HUES48 (cell line): ENCODE measurements at regions not wholly inside any gene's neighbourhood (a gene's known extent, or its start where the extent isn't known, plus 50 kb on each side); places are given as distances from the start of the nearest gene placed in this dataset.
"Not testable (repeated sequence)": the region's sequence is repeated elsewhere in the genome, so short reads cannot be mapped to it uniquely, and the experiment has no call there.

Source experiments
- H3K27ac ChIP-seq: one replicate; pipeline ENCODE4 v1.7.0; 2013; ENCODE audit warnings: low read depth, low read length, inconsistent platforms
- H3K27me3 ChIP-seq: 2 replicates; pipeline ENCODE4 v1.6.1; 2013; ENCODE audit warnings: mild to moderate bottlenecking, low read length; ENCODE audit not compliant: control insufficient read depth, insufficient read depth
- H3K36me3 ChIP-seq: 2 replicates; pipeline ENCODE4 v1.6.1; 2013; ENCODE audit warnings: low read length; ENCODE audit not compliant: control insufficient read depth, insufficient read depth
- H3K4me1 ChIP-seq: 2 replicates; pipeline ENCODE4 v1.6.1; 2013; ENCODE audit warnings: mild to moderate bottlenecking, low read length; ENCODE audit not compliant: control insufficient read depth, insufficient read depth
- H3K4me3 ChIP-seq: 2 replicates; pipeline ENCODE4 v1.5.1; 2013; ENCODE audit warnings: mild to moderate bottlenecking, low read depth, low read length
- H3K9ac ChIP-seq: 2 replicates; pipeline ENCODE4 v1.6.1; 2013; ENCODE audit warnings: mild to moderate bottlenecking, low read depth, low read length, moderate library complexity
- H3K9me3 ChIP-seq: 2 replicates; pipeline ENCODE4 v1.6.1; 2013; ENCODE audit warnings: low read length; ENCODE audit not compliant: control insufficient read depth, insufficient read depth

- H3K9ac ChIP-seq, result no peak overlapping the region
- no peak overlapping the region for H3K4me3 ChIP-seq
- H3K27me3 ChIP-seq, result no peaks in the 10 kb centered on the region
- H3K27ac ChIP-seq, result no peak overlapping the region
- no peaks in the 10 kb centered on the region for H3K9me3 ChIP-seq
- no peaks in the 10 kb centered on the region for H3K36me3 ChIP-seq
- H3K4me1 ChIP-seq, result 0 out of 2 replicates have a peak, but pooled peaks cover 2% of the 10 kb centered on the region
Measured at GRCh38 chrX:138874271-138874935, 162.9 kb upstream of the FGF13 start.

- not testable (repeated sequence) for H3K9ac ChIP-seq, H3K36me3 ChIP-seq, H3K27ac ChIP-seq, H3K4me3 ChIP-seq, H3K4me1 ChIP-seq, H3K27me3 ChIP-seq, H3K9me3 ChIP-seq
Measured at GRCh38 chrX:138873640-138874039, 162.1 kb upstream of the FGF13 start.

- H3K9ac ChIP-seq, result no peak overlapping the region
Measured at GRCh38 chrX:138872537-138872936, 161.0 kb upstream of the FGF13 start.

GRCh38 chrX:138871739-138872138 is 160.2 kb upstream of the FGF13 start:
- H3K4me3 ChIP-seq, result no peak overlapping the region

More at GRCh38 chrX:138872537-138872936, 161.0 kb upstream of the FGF13 start:
- no peak overlapping the region for H3K27ac ChIP-seq
- H3K4me1 ChIP-seq, result 0 out of 2 replicates have a peak, but pooled peaks cover 7% of the 10 kb centered on the region
- H3K36me3 ChIP-seq, result no peaks in the 10 kb centered on the region
- H3K27me3 ChIP-seq, result no peaks in the 10 kb centered on the region
- no peaks in the 10 kb centered on the region for H3K9me3 ChIP-seq
- H3K4me3 ChIP-seq, result no peak overlapping the region

GRCh38 chrX:138866643-138867042 is 155.1 kb upstream of the FGF13 start:
- H3K9ac ChIP-seq, result no peak overlapping the region
- no peaks in the 10 kb centered on the region for H3K36me3 ChIP-seq
- no peak overlapping the region for H3K4me3 ChIP-seq
- H3K27ac ChIP-seq, result no peak overlapping the region
- no peaks in the 10 kb centered on the region for H3K9me3 ChIP-seq
- 0 out of 2 replicates have a peak, but pooled peaks cover 7% of the 10 kb centered on the region for H3K4me1 ChIP-seq
- H3K27me3 ChIP-seq, result no peaks in the 10 kb centered on the region

More at GRCh38 chrX:138871739-138872138, 160.2 kb upstream of the FGF13 start:
- H3K27me3 ChIP-seq, result no peaks in the 10 kb centered on the region
- H3K9ac ChIP-seq, result no peak overlapping the region
- no peaks in the 10 kb centered on the region for H3K9me3 ChIP-seq
- no peaks in the 10 kb centered on the region for H3K36me3 ChIP-seq
- H3K4me1 ChIP-seq, result 0 out of 2 replicates have a peak, but pooled peaks cover 7% of the 10 kb centered on the region
- no peak overlapping the region for H3K27ac ChIP-seq

GRCh38 chrX:138865093-138865649 is 153.7 kb upstream of the FGF13 start:
- Histone ChIP-seq H3K27ac (no peak overlapping the region), H3K27me3 (no peaks in the 10 kb centered on the region; the same call in 1 of the 2 replicates), H3K9me3 (no peaks in the 10 kb centered on the region), H3K4me1 (0 out of 2 replicates have a peak, but pooled peaks cover 7% of the 10 kb centered on the region), H3K9ac (no peak overlapping the region), H3K4me3 (no peak overlapping the region), H3K36me3 (no peaks in the 10 kb centered on the region)

- no peaks in the 10 kb centered on the region; the same call in 1 of the 2 replicates for H3K27me3 ChIP-seq
- no peaks in the 10 kb centered on the region for H3K9me3 ChIP-seq
Measured at GRCh38 chrX:138859421-138859820, 147.9 kb upstream of the FGF13 start.

GRCh38 chrX:138858951-138859350 is 147.4 kb upstream of the FGF13 start:
- Histone ChIP-seq H3K27me3 (no peaks in the 10 kb centered on the region; the same call in 1 of the 2 replicates), H3K9ac (no peak overlapping the region), H3K36me3 (no peaks in the 10 kb centered on the region), H3K9me3 (no peaks in the 10 kb centered on the region), H3K4me3 (no peak overlapping the region), H3K27ac (no peak overlapping the region), H3K4me1 (peaks cover 3% of the 10 kb centered on the region; the same call in 1 of the 2 replicates)

More at GRCh38 chrX:138859421-138859820, 147.9 kb upstream of the FGF13 start:
- H3K4me3 ChIP-seq, result no peak overlapping the region
- peaks cover 3% of the 10 kb centered on the region; the same call in 1 of the 2 replicates for H3K4me1 ChIP-seq
- no peak overlapping the region for H3K27ac ChIP-seq
- no peaks in the 10 kb centered on the region for H3K36me3 ChIP-seq
- no peak overlapping the region for H3K9ac ChIP-seq

GRCh38 chrX:138858438-138858837 is 146.9 kb upstream of the FGF13 start:
- H3K36me3 ChIP-seq, result no peaks in the 10 kb centered on the region
- no peak overlapping the region for H3K4me3 ChIP-seq
- no peaks in the 10 kb centered on the region for H3K9me3 ChIP-seq
- H3K4me1 ChIP-seq, result peaks cover 3% of the 10 kb centered on the region; the same call in 1 of the 2 replicates
- no peak overlapping the region for H3K9ac ChIP-seq
- H3K27me3 ChIP-seq, result no peaks in the 10 kb centered on the region; the same call in 1 of the 2 replicates
- peak overlapping the region; percentile 71 for H3K27ac ChIP-seq

- Histone ChIP-seq H3K36me3 (no peaks in the 10 kb centered on the region), H3K27ac (no peak overlapping the region), H3K9me3 (no peaks in the 10 kb centered on the region), H3K9ac (no peak overlapping the region), H3K4me3 (no peak overlapping the region), H3K4me1 (peaks cover 3% of the 10 kb centered on the region; the same call in 1 of the 2 replicates), H3K27me3 (no peaks in the 10 kb centered on the region; the same call in 1 of the 2 replicates)
Measured at GRCh38 chrX:138856881-138857604, 145.5 kb upstream of the FGF13 start.
